Upper lobe of right lung (tissue), 1 donor: ENCODE measurements at regions not wholly inside any gene's neighbourhood (a gene's known extent, or its start where the extent isn't known, plus 50 kb on each side); places are given as distances from the start of the nearest gene placed in this dataset.

Source experiments
- ATAC-seq: fragments of 200-7000 bp; cut with Tn5 transposase; one replicate; pipeline ENCODE4 v1.9.1; 2020; ENCODE audit warnings: mild to moderate bottlenecking, moderate library complexity
- DNase-seq: peaks from one replicate; pipeline ENCODE4 v3.0.0-alpha.2; 2020
- H3K27ac ChIP-seq: fragments of 200-600 bp; one replicate; pipeline ENCODE4 v1.8.0; 2022
- H3K27me3 ChIP-seq: fragments of 200-600 bp; one replicate; pipeline ENCODE4 v1.8.0; 2022; ENCODE audit warnings: mild to moderate bottlenecking
- H3K36me3 ChIP-seq: fragments of 200-600 bp; one replicate; pipeline ENCODE4 v1.8.0; 2022
- H3K4me1 ChIP-seq: fragments of 200-600 bp; one replicate; pipeline ENCODE4 v1.8.0; 2022
- H3K4me3 ChIP-seq: fragments of 200-600 bp; one replicate; pipeline ENCODE4 v1.8.0; 2022; ENCODE audit warnings: mild to moderate bottlenecking
- H3K9me3 ChIP-seq: fragments of 200-600 bp; one replicate; pipeline ENCODE4 v1.8.0; 2022
- intact Hi-C: fragments of 100-400 bp; cut with DNase I; formaldehyde crosslinking; loops from one replicate; pipeline ENCODE4 v1.11.0; 2022
- TF ChIP-seq, protein P1 (sequence below): fragments of 200-600 bp; IDR thresholded peaks from one replicate; pipeline ENCODE4 v1.8.0; 2022; ENCODE audit warnings: antibody characterized with exemption
- donor health status: DM: no; HTN: yes; CAD: no; lungs with severe emphysema.

DNA sequence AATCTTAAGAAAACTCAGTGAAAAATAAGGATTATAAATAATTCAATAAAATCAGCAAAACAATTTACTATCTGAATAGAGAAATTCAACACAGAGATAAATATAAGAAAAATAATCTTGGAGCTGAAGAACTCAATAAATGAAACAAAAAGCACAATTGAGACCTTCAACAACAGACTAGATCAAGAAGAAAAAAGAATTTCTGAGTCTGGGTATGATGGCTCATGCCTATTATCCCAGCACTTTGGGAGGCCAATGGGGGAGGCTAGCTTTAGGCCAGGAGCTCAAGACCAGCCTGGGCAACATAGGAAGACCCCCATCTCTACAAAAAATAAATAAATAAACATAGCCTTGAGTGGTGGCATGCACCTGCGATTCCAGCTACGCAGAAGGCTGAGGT is 1295.7 kb upstream of the NRXN1 start:
- ATAC-seq = no peak
- TF ChIP-seq, protein P1, sequence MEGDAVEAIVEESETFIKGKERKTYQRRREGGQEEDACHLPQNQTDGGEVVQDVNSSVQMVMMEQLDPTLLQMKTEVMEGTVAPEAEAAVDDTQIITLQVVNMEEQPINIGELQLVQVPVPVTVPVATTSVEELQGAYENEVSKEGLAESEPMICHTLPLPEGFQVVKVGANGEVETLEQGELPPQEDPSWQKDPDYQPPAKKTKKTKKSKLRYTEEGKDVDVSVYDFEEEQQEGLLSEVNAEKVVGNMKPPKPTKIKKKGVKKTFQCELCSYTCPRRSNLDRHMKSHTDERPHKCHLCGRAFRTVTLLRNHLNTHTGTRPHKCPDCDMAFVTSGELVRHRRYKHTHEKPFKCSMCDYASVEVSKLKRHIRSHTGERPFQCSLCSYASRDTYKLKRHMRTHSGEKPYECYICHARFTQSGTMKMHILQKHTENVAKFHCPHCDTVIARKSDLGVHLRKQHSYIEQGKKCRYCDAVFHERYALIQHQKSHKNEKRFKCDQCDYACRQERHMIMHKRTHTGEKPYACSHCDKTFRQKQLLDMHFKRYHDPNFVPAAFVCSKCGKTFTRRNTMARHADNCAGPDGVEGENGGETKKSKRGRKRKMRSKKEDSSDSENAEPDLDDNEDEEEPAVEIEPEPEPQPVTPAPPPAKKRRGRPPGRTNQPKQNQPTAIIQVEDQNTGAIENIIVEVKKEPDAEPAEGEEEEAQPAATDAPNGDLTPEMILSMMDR = no peak
- Histone ChIP-seq H3K9me3 (peaks cover 12% of the 10 kb centered on the region), H3K27ac (no peak overlapping the region), H3K36me3 (no peaks in the 10 kb centered on the region), H3K4me1 (no peaks in the 10 kb centered on the region), H3K27me3 (no peaks in the 10 kb centered on the region), H3K4me3 (no peak overlapping the region)
- DNase-seq = no peak
- intact Hi-C loops = no loop called here

DNA sequence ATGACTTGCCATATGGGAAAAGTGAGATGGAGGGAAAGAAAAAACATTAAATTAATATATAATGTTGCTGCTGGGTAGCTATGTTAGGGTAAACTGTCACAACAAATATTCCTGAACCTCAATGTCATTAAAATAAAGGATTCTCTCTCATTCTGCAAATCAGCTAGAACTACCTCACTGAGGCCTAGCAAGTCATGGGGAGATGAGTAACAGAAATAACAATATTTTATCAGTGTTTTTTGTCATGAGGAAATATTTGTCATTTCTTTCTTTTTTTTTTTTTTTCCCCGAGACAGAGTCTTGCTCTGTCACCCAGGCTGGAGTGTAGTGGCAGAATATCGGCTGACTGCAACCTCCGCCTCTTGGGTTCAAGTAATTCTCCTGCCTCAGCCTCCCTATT is 1282.3 kb upstream of the NRXN1 start:
- Histone ChIP-seq H3K4me3 (no peak overlapping the region), H3K27ac (no peak overlapping the region), H3K4me1 (no peaks in the 10 kb centered on the region), H3K36me3 (no peaks in the 10 kb centered on the region), H3K27me3 (no peaks in the 10 kb centered on the region), H3K9me3 (no peaks in the 10 kb centered on the region)
- TF ChIP-seq, protein P1 = no peak
- DNase-seq (no peak), ATAC-seq (no peak)
- intact Hi-C loops = no loop called here

DNA sequence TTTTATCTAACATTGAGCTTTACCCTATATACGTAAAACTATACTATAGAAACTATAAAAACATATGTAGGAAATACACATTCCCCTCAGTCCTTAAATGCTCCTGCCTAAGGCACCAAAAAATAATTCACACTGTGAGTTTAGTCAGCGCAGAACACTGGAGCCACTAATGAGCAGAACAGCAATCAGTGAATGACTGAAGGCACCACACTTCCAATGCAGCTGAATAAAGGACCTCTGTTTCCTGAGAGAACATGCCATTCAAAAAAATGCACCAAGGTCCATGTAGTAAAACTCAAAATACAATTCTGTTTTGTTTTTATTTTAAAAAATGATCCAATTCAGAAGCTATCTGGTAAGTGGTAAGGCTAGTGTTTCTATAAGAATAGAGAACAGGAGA is 1280.6 kb upstream of the NRXN1 start:
- no peak overlapping the region for H3K27ac ChIP-seq
- TF ChIP-seq, protein P1 = no peak
- no peaks in the 10 kb centered on the region for H3K9me3 ChIP-seq
- no peak overlapping the region for H3K4me3 ChIP-seq
- H3K4me1 ChIP-seq = no peaks in the 10 kb centered on the region
- ATAC-seq = no peak
- H3K27me3 ChIP-seq = no peaks in the 10 kb centered on the region
- no peaks in the 10 kb centered on the region for H3K36me3 ChIP-seq
- DNase-seq = no peak
- intact Hi-C loops = no loop called here

DNA sequence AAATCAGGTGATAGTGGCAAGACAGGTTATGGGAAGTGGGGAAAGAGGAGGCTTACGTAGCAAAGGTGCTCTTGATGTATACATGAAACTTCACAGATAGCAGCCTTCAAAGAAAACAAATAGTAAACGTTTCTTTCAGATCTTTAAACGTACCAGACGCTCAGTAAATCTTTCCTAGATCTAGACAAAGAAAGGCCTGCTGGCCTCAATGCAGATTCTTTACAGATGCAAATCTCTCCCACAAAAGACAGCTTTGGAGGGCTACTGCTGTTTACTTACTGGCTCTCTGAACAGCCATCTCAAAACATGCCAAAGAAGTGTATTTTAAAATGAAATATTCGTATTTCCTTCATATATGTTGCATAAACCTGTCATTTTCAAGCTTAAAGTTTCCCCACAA is 1279.9 kb upstream of the NRXN1 start:
- no peaks in the 10 kb centered on the region for H3K27me3 ChIP-seq
- H3K27ac ChIP-seq = no peak overlapping the region
- DNase-seq = no peak
- no peaks in the 10 kb centered on the region for H3K36me3 ChIP-seq
- no peaks in the 10 kb centered on the region for H3K9me3 ChIP-seq
- intact Hi-C loops = no loop called here
- no peak for ATAC-seq
- no peak overlapping the region for H3K4me3 ChIP-seq
- TF ChIP-seq, protein P1 = no peak
- H3K4me1 ChIP-seq = no peaks in the 10 kb centered on the region

DNA sequence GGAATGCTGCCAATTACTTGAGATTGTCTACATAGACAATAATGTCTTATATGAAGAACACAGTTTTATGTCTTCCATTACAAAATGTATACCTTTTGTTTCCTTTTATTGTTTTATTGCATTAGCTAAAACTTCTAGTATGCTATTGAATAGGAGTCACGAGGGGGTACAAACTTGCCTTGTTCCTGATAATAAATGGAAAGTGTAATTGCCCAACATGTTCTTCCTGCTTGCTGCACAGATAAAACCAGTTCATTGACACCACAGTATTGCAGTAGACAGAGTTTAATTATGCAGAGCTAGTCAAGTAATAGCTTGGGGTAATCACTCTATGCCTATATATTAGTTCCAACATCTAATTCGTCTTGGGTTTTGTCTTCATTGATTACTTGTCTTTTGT is 1276.2 kb upstream of the NRXN1 start:
- Histone ChIP-seq H3K4me1 (no peaks in the 10 kb centered on the region), H3K4me3 (no peak overlapping the region), H3K27me3 (no peaks in the 10 kb centered on the region), H3K36me3 (no peaks in the 10 kb centered on the region), H3K27ac (no peak overlapping the region), H3K9me3 (no peaks in the 10 kb centered on the region)
- ATAC-seq (no peak), DNase-seq (no peak)
- TF ChIP-seq, protein P1 = no peak
- intact Hi-C loops = no loop called here

DNA sequence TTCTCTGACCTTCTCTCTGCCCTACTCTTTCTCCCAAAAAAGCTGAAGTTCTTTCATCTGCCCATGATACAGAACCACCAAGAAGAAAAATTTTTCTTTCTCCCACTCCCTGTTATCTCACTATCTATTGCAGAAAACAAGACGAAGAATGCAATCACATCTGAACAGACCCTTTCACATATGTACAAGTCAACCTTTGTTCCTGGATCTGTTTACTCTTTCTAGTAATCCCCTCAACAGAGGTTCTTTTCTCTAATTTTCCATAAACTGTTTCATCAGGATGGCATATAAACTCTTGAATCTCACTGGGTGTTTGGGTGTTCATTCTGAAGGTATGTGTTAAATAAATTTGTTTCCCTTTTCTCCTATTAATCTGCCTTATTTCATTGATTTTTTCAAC is 1262.7 kb upstream of the NRXN1 start:
- H3K4me3 ChIP-seq = no peak overlapping the region
- ATAC-seq (no peak), DNase-seq (no peak)
- H3K27me3 ChIP-seq = no peaks in the 10 kb centered on the region
- no peaks in the 10 kb centered on the region for H3K9me3 ChIP-seq
- TF ChIP-seq, protein P1 = no peak
- H3K27ac ChIP-seq = no peak overlapping the region
- H3K36me3 ChIP-seq = no peaks in the 10 kb centered on the region
- intact Hi-C loops = no loop called here
- no peaks in the 10 kb centered on the region for H3K4me1 ChIP-seq
